NCI-H446 treated with DMSO at 0.1 percent for 48 hours (cell line): ENCODE measurements at regions not wholly inside any gene's neighbourhood (a gene's known extent, or its start where the extent isn't known, plus 50 kb on each side); places are given as distances from the start of the nearest gene placed in this dataset.

Source experiments
- DNase-seq: peaks from one replicate; lab custom pipeline; 2025; lab: John Stamatoyannopoulos, UW

DNA sequence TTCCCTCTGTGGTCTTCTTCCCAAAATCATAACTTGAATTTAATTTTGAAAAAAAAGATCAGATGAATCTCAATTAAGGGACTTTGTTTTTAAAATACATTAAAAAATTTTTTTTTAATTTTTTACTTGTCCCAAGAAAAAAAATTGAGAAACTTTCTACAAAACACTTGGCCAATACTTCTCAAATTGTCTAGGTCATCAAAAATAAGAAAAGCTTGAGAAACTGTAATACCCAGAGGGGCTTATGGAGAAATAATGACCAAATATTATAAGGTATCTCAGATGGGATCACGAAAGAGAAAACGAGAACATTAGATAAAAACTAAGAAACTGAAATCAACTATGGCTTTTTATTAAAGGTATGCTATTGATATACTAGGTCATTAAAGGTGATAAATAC lies 835.0 kb downstream of the GATA3 start:
- no peak for DNase-seq

DNA sequence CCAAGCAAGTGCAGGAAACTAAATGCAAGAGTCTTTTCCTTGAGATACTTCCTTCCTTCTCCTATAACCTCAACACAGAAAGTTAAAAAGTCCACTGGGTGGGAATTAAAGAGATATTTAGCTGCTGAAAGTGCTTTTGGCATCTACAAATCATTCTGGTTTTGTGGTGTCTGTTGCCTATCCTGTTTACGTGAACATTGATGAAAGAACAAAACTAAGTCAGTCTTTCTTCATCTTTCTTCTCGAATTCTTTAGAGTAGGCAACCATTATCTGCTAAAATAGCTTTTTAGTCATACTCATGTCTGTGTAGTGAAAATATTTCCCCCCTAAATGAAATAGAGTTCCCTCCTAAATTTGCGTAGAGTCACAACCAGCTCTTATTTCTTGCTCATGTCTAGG lies 838.6 kb downstream of the GATA3 start:
- no peak for DNase-seq

DNA sequence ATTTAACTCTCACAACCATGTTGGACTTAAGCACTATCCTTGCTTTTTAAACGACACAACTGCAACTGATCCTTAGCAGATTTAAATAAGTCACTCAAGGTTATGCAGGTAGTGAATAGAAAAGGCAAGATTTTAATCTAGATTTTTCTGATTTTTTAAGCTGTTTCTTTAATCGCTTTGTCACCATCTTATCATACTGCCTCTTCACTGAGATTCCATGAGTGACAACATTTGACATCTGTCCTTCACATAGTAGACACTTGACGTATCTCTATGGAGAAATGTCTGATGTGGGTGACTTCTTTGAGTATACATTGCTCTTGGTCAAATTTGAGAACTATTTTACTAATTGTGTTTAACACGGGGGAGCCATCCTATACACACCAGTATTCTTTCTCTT lies 839.7 kb downstream of the GATA3 start:
- DNase-seq, result no peak

DNA sequence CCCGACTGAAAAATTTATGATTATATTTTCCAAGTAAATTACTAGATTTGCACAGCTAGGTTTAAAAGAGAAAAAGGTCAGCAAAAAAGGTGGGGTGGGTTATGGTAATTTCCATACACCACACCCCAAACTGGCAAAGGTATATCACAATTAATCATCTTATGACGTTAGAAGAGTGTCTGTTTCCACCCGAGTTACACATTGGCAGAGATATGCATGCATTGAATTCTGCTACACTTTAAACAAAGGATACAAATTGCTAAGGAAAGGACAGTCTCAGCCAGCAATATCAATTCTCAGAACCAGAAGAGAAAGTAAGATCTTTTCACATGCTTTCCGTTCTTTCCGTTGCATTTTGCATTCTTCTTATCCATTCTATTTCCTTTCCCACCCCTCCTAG lies 843.3 kb downstream of the GATA3 start:
- DNase-seq, result no peak

DNA sequence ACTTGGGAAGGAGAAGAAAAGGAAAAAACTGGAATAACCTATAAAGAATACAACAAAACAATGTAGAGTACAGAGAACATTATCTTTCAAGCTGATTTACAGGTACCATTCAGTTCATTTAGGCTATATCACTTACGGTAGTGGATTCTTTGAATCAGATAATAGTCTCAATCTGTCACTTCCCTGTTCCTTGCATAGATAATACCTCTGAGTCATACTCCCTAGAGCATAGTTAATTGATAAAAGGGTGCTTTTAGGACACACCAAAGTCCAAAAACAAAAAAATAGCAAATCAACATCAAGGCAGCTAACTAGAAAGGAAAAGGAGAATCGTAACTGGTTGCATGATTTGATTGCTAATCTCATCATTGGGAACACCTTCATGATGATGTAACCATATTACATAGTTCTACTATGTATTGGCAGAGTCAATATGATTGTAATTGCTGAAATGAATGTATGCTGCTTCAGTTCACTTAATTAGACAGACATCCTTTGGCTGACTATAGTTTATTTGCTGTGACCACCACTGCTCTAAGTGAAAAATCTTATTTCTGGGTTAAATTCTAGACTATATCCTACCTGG lies 844.4 kb downstream of the GATA3 start:
- DNase-seq, result no peak

DNA sequence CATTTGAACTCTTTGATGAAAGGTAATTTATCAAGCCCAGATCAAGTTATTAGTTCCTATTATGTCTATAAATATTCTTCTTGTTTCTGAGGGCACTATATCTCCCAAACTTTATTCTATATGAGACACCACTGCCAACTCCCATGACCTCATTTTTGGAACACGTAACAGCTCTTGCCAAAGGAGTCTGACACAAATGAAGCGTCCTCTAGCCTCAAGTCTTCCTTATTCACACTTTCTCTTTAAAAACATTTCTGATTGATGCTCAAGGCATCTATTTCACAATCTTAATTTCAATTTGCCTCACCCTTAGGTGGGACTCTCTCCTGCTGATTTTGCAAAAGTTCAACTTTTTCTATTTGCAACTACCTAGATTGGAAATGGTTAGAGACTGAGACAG lies 848.4 kb downstream of the GATA3 start:
- DNase-seq, result no peak

DNA sequence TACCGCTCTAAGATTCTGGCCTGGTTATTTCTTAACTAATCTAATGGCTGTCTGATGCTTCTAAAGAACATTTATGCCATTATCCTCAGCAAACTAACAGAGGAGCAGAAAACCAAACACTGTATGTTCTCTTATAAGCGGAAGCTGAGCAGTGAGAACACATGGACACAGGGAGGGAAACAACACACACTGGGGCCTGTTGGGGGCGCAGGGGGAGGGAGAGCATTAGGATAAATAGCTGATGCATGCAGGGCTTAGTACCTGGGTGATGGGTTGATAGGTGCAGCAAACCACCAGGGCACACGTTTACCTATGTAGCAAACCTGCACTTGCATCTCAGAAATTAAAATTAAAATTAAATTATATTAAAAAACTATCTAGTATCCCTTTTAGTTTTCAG lies 853.5 kb downstream of the GATA3 start:
- no peak for DNase-seq

DNA sequence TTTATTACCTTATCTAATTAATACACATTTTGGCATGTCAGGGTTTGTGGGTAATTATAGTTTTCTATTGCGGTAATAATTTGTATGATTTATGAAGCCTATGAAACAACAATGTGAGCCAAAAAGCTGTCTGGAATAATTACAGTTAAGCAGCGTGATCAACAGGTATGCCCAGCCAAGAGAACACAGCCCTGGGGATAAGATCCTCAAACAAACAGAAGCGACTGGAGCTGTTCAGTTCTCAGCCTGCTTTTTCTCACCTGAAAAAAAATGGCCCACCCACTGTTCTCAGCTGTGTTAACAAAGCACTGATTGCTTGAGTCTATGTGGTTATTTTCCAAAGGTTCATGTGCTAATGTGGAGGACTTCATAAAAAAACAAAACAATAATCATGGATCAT lies 855.8 kb downstream of the GATA3 start:
- DNase-seq, result no peak

DNA sequence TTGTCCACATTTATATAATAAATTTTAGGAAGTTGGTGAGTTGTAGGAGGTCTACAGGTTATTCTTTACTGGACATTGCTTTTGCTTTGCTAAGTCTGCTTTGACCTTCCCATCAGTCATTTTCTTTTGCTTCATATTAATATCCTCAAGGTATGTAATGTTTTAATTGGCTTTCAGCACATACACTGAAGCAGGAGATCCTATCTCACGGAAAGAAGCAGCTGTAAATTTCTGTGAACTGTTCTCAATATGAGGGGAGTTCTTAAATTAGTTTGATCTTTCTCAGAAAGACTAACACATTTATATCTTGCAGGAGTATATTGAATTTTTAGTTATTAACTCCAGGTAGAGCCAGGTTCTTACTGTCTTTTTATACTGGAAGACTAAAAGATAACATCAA lies 856.5 kb downstream of the GATA3 start:
- DNase-seq, result no peak

DNA sequence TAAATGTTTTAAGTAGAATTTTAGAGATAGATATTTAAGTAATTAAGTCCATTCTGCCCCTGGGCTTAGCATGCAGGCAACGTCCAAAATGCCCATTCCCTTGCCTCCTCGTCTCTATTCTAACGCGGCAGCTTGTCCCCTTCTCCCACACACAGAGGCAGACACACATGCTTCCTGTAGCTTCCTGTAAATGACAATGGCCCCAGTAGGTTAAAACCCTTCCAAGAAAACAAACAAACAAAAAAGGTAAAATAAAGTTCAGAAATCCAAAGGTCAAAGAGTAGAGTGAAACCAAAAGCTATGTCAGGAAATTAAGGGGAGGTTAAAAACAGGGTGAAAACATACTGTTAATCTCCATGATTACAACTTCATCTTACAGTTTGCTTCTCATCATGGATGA lies 857.6 kb downstream of the GATA3 start:
- DNase-seq, result no peak

DNA sequence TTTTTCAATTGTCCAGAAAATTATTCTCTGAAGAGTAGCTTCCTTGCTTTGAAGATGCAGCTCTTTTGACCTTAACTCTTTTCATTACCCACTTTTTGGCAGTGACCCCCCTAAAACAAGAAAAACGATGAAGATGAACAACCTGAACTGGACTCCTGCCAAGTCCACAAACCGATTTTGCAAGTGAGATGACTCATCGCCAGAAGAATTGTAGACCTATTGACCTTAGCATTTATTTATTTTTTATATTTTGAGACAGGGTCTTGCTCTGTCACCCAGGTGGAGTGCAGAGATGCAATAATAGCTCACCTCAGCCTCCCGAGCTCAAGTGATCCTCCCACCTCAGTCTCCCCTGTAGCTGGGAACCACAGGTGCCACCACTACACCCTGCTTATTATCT lies 859.2 kb downstream of the GATA3 start:
- DNase-seq, result no peak

DNA sequence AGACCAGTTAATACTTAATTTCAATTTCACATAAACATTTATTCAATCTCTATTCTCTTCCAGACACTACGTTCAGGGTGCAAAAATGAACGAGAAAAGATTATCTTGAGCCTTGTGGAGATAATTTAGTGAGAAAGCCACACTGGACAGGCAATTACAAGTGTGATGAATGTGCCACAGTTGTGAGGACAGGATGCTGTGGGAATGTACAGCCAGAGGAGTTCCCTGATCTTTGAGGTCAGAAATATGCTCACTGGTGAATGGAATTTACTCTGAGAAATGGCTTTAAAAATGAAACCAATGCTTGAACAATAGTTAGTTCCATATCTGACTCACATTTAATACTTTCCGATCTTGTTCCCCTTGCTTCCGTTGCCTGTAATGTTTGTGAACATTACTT lies 864.8 kb downstream of the GATA3 start:
- no peak for DNase-seq

DNA sequence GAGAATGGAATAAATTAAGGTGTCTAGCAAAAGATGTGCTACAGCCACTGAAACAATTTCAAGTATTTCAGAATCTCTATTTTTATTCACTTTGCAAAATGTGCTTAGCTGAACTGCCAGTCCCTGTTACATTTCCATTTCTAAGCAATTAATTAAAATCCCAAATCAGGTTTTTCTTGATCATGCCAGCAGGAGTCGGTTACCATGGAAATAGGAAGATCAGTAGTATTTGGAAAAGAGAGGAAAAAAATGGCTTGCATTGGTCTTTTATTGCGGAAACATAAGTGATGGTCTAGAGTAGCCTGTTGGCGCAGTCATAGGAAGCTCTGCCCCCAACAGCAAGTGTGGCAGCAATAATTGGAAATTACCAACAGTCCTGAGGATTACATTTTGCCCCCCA lies 867.1 kb downstream of the GATA3 start:
- no peak for DNase-seq

DNA sequence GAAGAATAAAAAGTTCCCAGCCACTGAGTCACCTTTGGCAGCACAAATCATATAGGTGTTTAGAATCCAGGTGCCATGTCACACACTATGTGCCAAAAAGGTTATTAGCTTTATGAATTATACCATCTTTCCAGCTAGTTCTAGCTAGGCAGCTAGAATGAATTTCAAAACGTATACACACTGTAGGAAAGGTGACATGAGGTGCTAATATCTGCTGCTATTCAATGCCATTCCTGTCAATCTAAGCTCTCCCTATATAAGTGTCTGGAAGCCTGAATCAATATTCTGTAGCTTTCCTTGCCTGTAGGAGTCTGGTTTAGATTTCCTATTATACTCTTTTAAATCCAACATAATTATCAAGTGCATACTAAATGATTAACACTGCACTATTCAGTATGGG lies 868.6 kb downstream of the GATA3 start:
- DNase-seq, result no peak

DNA sequence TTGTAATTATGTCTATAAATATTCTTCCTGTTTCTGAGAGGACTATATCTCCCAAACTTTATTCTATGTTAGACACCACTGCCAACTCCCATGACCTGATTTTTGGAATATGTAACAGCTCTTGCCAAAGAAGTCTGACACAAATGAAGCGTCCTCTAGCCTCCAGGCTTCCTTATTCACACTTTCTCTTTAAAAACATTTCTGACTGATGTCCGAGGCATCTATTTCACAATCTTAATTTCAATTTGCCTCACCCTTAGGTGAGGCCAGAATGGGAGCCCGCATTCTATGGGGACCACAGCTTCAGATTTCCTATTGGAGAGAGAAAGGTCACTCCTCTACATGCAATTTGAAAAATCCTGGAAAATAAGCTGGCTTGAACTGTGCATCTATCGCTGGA lies 873.2 kb downstream of the GATA3 start:
- DNase-seq, result no peak

DNA sequence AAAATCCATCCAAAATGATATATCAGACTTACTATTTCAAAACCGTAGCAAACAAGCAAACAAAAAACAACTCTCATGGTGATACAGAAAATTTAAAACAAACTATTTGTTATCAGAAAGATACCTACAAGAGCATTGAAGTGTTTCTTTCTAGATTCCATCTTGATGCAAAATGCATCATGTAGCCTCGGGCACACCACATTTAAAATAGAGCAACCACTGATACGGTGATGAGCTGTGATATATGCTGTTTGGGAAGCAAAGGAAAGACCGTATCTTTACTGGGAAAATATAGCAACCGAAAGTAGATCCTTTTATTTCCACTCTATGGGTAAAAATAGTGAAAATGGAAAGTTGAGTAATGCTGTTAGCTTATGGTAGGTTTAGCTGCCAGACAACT lies 892.0 kb downstream of the GATA3 start:
- no peak for DNase-seq

DNA sequence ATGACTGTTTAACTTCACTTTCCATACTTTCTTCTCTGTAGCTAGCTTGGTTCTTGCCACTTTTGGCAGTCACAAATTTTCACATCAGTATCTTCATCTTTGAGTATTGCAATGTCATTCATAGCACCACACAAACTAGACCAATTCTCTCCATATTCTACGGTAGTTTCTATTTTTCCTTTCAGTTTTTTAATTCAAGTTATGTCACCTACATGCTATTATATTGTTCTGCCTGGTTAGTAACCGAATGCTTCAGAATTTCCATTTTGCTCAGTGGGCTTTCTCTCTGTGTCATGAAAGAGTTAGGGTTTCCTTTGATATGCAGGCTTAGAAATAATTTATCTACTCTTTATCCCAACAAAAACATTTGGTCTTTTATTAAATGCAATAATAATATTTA lies 896.5 kb downstream of the GATA3 start:
- no peak for DNase-seq

DNA sequence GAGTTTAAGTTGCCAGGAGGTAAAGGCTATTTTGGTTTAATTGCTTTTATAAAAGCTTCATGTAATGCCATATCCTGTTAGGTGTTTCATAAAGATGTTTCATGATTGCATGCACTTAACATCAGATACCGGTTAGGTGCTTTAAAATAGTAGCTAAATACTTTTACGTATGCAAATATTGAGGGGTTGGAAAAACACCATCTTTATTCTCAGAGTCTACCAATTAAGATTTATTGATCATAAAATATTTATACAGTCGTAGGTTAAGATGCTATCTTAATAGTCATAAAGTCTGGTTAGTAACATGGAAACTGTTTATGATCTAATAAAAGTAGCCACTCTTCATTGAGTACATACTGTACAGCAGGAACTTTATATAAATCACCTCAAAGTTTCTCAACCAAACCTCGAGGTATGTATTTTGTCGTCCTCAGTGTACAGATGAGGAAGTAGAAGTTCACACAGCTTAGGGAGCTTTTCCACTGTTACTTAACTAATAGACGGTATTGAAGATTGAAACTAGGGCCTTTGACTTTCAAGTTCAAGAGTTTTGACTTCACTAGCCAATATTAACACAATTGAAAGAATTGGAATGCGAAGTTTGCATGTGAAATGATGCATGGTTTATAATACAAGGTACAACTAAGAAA lies 897.1 kb downstream of the GATA3 start:
- no peak for DNase-seq

DNA sequence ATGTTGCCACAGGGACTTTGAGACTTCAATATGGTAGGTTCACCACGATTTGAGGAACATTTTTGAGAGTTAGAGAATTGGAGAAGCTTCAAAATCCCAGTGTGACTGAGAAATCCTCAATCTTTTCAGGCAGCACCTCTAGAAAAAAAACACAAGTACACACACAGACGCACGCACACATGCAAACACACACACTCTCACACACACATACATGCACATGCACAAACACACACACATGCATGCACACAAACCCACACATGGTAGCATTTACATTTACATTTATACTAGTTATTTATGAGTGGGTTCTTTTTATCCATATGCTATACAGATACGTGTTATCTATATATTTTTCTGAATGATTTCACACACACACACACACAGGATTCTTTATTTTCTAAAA lies 901.9 kb downstream of the GATA3 start:
- no peak for DNase-seq

DNA sequence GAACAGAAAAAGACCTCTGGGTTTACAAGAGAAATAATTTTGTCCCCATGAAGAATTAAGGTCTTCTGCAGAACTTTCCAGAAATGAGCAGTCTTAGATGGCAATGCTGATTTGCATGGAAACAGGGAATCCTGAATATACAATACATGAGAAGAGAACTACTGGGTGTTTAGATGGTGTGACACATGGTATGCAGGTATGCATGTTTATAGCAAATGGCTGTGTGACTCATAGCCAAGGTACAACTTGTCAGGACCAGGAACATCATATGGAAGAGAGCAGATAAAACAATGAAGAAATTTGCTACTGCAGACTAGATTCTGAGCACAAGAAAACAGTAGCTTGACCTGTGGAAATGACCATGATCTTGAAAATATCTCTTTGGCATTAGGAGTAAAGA lies 907.8 kb downstream of the GATA3 start:
- DNase-seq, result no peak

DNA sequence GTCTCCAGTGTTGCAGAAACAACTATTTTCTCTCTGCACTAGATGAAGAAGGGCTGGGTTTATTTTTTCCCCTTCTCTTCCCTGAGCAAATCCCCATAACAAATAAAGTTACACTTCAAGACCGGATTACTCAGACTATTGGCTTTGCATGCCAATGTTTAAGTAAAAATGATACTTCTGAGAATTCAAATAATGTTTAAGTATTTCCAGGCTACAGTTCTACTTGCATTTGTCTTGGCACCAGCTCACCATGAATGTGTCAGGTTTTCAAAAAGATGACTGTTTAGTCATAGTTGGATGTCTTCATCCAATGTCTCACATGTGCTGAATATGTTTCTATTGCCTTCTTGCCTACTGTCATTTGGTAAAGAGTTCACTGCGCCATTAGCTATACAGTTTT lies 912.6 kb downstream of the GATA3 start:
- DNase-seq, result no peak

DNA sequence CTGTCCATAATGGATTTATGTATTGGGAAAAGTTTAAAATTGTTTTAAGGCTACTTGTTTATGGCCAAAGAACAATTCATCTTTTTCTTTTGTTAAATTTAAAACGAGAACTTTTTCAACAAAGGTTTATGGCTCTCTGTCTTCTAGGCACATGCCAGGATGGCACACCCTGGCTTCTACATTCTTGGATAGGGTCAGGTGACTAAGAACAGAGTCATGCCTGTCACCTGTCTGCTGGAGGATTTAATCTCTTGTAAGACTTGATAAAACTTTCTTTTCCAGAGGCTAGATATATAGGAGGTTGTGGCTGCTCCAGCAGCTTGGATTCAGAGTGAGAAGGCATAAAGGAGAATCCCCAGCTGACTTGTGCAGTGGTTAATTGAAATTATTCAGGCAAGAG lies 915.4 kb downstream of the GATA3 start:
- no peak for DNase-seq

DNA sequence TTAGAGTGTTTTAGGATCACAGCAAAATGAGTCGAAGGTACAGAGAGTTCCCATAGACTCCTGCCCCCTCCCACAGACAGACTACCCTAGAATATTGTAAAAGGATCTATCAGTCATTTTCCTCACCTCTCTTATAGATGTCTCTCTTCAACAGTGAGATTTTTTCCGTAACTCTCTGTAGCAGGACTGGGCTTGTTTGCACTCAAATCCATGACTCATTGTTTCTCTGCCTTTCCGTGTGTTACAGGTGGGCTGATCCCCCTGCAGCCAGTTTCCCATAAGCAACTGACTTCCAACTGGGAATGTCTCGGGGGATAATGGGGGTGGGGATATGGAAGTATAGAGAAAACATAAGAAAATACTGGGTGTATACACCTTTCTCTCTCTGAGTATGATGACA lies 921.0 kb downstream of the GATA3 start:
- DNase-seq, result no peak

DNA sequence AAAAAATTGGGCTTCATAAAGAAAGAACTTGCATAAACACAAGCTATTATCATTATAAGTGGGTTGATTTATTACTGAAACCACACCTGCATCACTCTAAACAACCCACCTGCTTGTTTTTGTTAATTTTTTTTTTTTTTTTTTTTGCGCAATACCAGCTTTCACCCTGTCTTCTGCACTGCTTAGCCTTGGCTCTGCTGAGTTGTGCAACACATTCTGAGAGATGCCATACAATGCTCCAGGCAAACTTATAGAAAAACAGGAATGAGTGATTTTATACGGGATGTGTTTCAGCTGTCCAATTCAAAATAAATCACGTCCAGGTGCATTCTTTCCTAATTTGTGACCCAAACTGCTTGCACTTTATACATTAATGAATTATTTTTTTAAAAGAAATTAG lies 923.6 kb downstream of the GATA3 start:
- DNase-seq, result no peak

DNA sequence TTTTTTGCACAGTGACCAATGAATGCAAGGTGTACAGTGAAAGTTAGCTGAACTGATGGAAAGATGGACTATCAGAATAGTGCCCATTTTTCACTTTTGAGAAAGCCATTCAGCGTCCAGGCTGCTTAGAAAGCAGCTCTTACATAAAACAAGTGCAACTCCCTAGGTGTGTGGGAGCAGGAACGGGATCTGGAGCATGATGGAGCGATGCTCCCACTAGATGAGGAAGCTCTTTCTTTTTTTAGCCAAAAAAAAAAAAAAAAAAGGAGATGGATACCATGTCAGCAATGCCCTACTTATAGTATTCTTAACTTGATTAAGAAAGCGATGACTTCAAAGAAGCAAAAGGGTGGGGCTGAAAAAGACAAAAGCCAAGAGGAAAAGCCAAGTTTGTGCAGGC lies 925.5 kb downstream of the GATA3 start:
- no peak for DNase-seq
